ENCODE measurements at regions not wholly inside any gene's neighbourhood (a gene's known extent, or its start where the extent isn't known, plus 50 kb on each side); places are given as distances from the start of the nearest gene placed in this dataset.
"Not testable (repeated sequence)": the region's sequence is repeated elsewhere in the genome, so short reads cannot be mapped to it uniquely, and the experiment has no call there.

DNA sequence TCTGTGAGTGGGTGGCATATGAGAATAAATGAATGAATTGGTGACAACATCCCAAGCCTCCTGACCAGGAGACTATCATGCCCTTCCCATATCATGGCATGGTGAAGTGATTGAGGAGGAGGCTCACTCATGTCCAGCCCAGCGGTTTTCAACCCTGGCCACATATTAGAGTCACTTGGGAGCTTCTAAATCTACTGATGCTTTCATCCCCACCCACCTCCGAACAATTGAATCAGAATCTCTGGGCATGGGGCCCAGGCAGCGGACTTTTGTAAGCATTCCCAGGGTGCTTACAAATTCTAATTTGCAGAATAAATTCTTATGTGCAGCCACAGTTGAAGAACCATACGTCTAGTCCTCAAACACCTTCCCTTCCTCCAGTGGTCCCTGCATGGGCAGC is 81.7 kb upstream of the SEC11C start:
- DNase-seq = peak in 1 of 3 donors; percentile 38

DNA sequence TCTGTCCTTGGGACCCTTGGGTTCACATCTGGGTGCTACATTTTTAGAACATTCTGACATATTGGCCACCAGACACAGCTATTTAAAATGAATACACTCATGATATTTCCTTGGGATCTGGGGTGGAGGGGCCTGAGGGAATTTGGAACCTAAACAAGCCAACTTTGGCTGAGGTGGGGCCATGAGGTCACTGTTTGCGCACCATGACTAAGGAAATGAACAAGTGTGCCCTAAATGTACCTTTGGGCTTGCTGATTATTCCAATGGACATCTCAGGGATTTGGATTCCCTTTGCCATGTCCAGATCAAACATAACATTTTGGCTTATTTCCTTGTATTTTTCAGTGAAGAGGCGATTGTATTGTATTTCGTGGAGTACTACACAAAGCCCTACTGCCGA is 80.5 kb upstream of the SEC11C start:
- DNase-seq = no peak

DNA sequence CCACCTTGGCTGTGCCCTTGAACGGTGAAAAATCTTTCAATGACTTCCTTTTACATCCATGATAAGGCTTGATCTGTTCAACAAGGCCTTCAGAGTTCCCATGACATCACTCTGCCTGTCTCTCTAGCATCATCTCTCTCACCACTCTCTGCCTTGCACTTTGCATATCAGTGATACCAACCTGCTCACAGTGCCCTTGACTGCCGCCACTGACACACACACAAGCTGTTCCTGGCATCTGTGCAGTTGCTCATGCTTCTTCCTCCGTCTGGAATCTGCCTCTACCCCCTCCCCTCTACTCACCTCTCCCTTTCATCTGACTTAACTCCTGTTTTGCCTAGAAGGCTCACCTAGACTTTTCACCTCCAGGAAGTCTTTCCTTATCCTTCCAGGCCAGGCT is 79.1 kb upstream of the SEC11C start:
- no peak for DNase-seq

DNA sequence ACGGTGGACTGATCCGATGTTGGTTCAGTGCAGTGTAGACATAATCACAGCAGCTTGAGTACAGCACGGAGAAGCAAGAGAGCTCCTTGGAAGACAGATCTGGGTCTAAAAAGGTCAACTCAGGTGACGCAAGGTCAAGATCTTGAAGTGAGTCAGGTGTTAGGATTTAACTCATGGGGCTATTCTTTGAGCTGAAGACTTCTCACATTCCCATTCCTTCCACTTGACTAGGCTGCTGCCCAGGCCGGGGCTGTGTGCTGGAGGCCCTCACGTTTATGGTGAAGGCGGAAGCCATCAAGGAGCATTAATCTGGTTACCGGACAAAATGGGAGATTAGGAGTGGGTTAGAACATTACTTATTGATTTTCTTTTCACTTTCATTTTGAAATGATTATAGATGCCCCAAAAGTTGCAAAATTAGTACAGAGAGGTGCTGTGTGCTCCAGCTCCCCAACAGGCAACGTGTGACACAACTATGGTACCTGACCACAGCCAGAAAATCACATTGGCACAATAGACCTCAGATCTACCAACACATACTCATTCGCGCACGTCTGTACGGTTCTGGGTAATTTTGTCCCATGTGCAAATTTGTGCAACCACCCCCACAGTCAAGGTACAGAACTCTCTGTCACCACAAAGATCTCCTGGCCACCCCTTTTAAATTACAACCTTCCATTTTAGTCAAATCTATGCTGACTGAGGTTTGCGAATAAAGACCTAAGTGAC is 77.6 kb upstream of the SEC11C start:
- no peak for DNase-seq

DNA sequence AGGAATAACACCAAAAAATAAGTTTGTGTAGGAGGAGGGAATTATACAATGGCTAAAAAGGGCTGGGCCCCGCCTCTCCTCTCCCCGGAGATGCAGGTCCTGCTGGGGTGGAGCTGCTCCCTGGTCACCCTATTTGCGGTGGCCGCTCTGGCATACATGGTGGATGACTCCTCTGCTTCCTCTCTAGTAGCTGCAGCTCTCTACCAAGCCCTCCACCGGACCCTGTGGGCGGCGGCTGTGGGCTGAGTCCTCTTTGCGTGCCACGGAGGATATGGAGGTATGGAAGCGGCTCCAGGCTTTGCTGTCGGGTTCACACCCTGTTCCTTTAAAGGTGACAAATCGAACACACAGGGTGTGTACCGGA is 77.1 kb upstream of the SEC11C start:
- no peak for DNase-seq

DNA sequence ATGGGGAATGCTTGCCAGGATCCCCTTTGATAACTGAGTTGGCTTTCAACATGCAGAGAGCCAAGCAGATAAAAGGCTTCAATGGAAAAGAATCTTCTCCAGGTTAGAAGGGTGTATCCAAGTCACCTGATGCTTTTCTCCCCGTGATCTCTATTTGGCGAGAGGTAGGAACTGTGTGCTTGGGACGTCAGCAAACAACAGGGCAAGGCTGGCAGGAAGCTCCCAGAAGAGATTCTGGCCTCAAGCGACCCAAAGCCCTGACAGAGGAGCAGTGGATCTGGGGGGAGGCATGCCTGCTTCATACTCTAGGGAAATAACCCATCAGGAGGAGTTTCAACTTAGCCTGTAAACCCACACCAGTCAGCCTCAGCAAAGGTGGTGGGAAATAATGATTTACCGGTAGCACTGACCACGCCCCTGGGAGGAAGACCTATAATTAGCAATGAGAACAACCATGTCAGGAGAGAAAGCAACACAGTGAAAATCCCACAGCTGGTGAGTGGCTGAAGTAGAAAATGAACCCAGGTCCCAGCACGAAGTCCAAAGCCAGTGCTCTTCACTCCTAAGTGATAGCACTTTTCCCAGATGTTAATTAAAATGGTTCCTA is 76.3 kb upstream of the SEC11C start:
- DNase-seq = no peak

DNA sequence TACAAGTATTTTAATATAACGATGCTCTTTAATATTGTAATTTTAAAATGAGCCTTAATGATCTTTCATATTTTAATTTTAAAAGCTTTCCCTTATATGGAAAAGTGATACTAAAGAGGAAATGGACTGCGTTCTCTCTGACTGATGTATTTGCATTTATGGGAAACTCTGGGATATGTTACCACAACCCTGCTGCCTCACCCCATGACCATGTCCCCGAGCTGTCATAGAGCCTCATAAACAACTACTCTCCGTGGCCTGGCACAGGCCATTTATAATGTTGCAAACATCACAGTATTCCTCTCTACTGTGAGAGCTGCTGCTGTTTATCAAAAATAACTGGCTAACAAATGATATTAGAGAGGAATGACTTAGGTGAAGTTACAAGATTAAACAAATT is 75.8 kb upstream of the SEC11C start:
- DNase-seq = no peak

DNA sequence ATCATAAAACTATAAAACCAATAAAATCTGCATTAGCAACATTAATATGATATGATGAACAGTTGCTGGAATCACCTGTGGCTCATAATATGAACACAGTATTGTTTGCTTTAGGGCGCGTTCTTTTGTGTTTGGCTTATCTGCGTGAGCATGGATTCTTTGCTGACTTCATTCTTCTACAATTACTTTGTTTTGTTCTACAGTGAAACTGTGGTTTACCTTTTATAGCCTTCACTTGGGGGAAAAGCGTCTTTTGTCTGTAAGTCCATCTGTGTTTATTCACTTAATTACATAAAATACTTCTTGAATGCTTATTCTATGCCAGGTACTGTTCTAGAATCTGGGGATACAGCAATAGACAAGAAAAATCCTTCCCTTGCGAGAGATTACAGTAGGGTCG is 74.0 kb upstream of the SEC11C start:
- no peak for DNase-seq

DNA sequence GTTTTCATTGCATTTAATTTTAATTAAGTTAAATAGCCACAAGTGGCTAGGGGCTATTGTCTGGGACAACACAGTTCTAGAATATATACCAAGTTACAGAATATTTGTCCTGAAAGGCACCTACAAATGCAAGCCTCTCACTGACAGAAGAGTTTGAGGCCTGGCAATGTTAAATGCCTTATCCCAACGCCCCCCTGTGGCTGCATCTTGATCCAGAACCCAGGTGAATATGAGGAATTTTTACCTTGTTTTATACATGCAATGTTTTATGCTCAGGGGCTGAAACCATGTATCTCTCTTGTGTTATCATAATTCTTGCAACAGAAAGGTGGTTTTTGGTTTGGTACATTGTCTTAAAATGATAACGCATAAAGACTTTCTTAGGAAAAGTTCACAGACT is 71.8 kb upstream of the SEC11C start:
- peak in 1 of 3 donors; percentile 45 for DNase-seq

DNA sequence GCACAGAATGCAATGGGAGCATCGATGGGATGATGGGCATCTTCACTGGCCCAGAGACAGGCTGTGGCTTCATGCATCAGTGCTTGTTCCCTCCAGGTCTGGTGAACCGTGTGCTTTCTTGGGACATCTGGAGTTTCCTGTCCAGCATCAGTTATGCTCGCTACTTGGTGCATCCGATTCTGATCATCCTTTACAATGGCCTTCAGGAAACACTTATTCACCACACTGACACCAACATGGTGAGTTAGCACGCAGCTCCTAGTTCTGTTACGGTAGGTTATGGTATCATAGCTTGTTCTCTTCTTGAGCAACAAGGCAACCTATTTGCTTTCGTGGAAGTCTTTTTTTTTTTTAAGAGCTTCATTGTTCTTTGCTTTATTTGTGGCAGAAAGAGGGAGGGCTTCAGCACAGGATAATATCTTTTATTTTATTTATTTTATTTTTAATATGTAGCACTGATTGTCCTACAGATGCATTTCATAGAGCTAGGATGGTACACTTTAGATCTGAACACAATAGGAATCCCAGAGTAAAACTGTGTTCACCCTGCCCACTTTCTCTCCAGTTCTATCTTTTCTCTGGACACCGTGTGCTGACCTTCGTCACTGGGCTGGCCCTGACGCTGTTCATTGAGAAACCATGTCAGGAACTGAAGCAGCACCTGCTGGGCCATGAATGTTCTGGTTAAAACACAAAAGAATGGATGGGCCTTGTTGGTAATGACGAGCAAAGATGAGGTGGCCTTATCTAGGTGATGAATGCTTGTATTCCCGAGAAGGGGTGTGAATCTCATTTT is 71.2 kb upstream of the SEC11C start:
- no peak for DNase-seq

DNA sequence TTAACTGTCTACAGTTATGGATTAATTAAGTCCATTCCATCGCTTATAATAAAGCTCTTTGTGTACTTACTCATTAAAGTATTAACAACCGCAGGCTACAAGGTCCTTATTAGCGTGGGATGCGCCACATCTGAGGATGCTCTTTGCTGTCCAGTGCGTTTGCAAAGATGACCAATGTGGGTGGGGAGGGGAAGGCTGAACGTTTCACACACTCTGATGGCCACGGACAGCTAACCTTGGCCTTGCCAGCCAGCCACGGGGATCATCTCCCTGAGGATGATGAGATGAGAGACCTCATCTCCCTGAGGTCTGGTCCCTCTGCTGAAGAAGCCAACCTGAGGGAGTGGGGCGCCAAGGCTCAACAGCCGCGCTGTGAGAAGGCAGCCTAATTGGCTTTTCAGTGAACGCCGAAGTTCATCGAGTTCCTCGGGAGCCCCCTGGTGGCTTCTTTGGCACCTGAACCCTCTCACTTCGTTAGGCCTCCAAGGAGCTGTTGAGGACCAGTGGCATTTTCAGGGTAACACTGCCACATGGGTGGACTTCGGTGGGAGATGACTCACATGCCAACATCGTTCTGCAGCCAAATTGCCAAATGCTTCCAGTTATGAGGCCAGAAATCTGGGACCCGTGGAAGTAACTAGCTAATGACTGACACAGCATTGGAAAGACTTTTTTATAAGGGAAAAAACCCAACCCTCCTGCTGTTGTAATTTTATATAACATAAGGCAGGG is 69.3 kb upstream of the SEC11C start:
- DNase-seq = peak; percentile 71 to 91 (median 81)

DNA sequence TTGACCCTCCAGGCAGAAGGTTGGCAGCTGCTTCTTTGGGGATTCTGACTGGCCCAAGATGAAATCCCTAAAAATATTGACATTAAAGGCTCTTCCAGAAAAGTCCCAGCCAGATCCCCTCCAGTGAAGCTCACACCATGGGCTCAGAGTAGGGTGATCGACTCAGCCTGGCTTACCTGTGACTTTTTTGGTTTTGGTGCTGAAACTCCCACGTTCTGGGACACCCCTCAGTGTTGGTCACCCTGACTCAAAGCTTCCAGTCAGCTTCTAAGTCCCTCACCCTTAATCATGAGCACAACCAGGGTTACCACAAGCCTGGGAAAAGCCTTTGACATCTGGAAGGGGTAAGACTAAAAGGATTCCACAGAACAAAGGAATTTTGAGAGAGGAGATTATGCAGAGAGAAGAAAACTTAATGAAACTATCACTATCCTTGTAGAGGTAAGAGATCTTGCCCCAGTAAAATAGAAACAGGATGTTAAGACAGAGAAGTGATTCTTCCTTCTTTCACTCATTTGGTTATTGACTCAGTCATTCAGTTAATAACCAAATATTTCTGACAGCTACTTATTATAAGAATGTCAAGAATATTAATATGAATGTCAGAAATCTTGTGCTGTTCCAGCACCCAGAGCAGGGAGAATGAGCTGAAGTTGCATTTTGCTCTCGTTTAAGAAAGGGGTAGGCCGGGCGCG is 66.8 kb upstream of the SEC11C start:
- DNase-seq = no peak

DNA sequence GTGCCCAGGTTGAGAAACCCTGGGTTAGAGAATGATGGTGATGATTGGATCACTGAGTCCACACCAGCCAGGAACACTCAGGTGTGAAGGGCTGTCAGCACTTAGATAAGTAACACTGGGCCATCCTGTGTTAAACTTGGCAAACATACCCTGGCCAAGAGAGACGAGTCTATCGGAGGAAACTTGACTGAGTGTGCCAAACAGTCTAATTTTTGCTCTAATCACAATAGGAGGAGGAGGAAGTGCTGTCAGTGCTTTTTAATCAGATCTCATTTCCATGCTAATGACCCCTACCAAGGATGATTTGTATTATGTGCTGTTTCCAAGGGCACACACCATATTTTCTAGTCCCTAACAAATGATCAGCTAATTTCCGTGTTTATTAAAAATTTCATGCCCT is 63.8 kb upstream of the SEC11C start:
- DNase-seq = no peak

DNA sequence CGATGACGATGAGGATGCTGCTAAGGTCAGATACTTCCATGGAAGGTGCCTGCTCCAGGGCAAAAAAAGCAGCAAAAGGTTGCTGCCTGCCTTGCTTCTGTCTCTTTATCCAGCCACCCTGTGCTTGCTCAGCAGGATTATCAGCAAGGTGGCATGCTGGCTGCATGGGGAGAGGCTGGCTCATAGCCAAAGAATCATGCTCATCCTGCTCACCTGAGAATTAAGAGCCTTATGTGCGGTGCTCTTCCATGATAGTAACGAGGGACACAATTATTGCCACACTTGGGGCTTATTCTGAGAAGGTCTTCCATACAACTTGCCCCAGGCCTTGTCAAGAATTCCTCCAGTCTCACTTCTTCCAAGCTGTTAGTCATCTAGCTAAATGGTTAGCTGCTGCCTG is 60.4 kb upstream of the SEC11C start:
- no peak for DNase-seq

DNA sequence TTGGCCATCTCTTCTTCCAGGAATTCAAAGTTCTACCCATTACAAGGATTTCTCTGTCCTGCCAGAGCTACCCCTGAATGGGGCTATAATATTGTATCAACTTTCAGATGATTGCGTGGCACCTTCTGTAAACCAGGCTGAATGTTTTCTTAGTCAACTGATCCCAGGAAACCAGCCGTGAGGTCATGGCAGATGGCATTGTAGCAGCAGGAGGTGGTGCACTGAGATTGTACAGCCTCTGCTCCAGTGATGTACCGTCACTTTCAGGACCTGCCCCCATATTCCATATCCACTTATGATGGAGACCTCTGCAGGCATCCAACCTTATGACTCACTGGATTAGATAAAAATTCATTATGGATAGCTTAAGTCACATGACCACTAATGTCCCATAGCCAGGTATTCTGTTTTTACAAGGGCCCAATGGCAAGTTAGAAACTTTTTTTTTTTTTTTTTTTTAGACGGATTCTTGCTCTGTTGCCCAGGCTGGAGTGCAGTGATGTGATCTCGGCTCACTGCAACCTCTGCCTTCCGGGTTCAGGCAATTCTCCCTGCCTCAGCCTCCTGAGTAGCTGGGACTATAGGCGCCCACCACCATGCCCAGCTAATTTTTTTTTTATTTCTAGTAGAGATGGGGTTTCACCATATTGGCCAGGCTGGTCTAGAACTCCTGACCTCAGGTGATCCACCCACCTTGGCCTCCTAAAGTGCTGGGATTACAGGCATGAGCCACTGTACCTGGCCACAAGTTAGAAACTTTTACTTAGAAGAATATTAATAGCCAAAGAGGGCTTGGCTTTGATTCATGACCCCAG is 59.8 kb upstream of the SEC11C start:
- not testable (repeated sequence) for DNase-seq

DNA sequence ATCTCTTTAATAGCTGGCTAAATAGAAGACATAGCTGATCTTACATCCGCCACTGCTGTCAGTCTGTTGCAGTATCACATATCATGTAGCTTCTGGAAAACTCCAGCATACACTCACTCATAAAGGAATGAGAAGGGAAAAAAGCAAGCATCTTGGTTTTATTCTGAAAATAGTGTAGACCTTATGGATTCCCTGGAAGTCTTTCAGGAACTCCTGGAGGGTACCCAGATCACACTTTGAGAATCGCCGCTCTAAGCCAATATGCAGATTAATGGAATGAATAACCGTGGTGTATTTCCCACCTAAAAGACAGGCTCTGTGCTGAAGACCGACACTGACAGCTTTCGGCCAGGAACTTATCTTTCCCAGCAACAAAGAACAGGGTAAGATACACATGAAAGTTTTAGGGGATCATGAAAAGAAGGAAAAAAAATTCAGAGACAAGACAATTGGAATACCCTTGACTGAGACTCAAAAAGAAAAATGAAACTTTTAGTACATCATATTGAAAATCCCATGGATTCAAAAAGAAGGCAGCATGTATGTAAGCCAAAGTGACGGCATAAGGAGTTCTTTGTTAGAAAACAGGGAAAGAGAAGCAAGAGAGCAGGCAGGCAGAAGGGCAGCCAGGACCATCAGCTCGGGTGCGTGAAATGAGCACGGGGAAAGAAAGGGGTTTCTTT is 56.4 kb upstream of the SEC11C start:
- no peak for DNase-seq

DNA sequence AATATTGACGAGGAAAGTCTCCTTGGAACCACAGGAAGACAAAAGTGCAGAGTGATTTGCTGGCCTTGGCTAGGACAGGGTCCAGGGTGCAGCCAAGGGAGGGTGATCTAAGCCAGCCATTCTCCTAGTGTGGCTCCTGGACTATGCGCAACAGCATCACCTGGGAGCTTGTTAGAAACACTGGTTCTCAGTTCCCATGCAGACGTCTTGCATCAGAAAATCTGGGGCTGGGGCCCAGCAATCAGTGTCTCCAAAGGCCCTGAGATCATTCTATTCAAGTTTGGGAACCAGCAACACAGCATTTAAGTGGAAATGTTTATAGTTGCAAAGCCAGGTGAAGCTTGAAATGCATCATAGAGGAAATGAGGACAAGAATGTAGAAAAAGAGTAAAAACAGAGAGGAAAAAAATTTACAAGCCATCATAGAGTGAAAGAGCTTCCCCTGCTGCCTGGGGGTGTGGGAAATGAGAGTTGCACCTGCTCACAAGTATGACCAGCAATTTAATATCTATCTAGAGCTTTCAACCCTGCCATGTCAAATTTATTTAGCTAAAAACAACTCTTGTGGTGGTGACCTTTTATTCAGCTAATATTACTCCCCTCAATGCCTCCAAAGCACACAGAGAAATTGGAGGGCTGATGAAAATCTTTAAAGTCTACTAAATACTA is 54.4 kb upstream of the SEC11C start:
- no peak for DNase-seq

DNA sequence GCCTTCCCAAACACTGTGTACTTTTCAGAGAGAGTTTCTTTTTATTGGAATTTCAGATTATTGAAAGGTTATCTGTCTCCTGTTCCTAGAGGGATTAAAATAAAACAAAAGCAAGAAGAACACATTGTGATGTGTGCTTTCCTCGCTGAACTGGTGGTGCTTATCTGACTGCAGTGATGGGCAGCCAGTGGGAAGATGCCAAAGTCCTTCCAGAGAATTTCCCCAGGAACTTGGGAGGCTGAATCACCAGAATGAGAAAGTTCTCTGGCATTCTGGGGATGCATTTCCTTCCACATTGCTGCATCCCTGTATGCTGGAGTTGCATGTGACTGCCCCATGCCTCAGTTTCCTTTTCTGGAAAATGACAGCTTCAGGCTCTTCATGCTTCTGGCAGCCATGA is 53.9 kb upstream of the SEC11C start:
- DNase-seq = peak in 1 of 3 donors; percentile 13

DNA sequence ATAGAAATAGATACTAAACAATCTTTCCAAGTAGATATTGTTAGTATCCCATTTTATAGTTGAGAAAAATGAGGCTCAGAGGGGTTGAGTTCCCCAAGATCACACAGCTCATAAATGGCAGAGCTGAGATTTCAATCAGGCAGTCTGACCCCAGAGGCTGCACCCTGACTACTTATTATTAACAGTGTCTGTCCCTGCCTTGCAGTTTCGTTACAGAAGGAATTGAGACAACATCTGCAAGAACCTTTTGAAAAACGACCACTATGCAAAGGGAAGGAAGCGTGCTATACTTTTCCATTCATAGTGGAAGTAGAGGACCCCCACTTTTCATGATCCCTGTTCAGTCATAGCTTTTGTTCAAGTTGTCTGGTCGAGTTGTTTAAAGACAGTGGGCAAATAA is 53.2 kb upstream of the SEC11C start:
- no peak for DNase-seq

DNA sequence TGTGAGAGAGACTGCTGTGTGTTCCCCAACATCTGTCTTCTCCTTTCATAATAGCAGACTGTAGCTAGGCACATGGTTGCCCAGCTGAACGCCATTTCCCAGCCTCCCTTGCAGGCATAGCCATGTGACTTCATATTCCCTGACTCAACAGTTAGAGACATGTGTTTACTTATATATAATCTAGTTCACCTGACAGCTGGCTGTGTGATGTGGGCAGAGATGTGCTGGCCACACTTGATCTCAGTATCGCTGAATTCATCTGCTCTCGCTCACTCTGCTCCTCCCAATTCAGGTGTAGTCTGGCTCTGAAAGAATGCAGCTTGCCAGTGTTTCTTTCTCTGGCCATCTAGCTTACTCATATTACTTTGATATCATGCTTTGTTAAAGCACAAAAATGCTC is 52.3 kb upstream of the SEC11C start:
- no peak for DNase-seq
